ENCODE measurements at regions not wholly inside any gene's neighbourhood (a gene's known extent, or its start where the extent isn't known, plus 50 kb on each side); places are given as distances from the start of the nearest gene placed in this dataset.

GRCh38 chr13:99822820-99823219 is 148.7 kb downstream of the ZIC5 start:
- no peak for DNase-seq (ENCODE audit: low read depth)

- no peak for DNase-seq (ENCODE audit: low read depth)
Measured at GRCh38 chr13:99821741-99822140, 149.8 kb downstream of the ZIC5 start.

- DNase-seq (ENCODE audit: low read depth), result no peak
Measured at GRCh38 chr13:99819967-99820366, 151.6 kb downstream of the ZIC5 start.

- DNase-seq (ENCODE audit: low read depth), result peak; percentile 17
Measured at GRCh38 chr13:99816321-99816720, 155.2 kb downstream of the ZIC5 start.

- peak; percentile 20 for DNase-seq (ENCODE audit: low read depth)
Measured at GRCh38 chr13:99813336-99814095, 158.1 kb downstream of the ZIC5 start.

GRCh38 chr13:99812625-99813024 is 158.9 kb downstream of the ZIC5 start:
- DNase-seq (ENCODE audit: low read depth), result peak; percentile 90

GRCh38 chr13:99811067-99811700 is 160.4 kb downstream of the ZIC5 start:
- no peak for DNase-seq (ENCODE audit: low read depth)

- DNase-seq (ENCODE audit: low read depth), result no peak
Measured at GRCh38 chr13:99809926-99810325, 161.6 kb downstream of the ZIC5 start.

- no peak for DNase-seq (ENCODE audit: low read depth)
Measured at GRCh38 chr13:99809496-99809895, 162.1 kb downstream of the ZIC5 start.

- no peak for DNase-seq (ENCODE audit: low read depth)
Measured at GRCh38 chr13:99808786-99809185, 162.8 kb downstream of the ZIC5 start.

- no peak for DNase-seq (ENCODE audit: low read depth)
Measured at GRCh38 chr13:99806671-99807070, 164.9 kb downstream of the ZIC5 start.

- DNase-seq (ENCODE audit: low read depth), result no peak
Measured at GRCh38 chr13:99805361-99805760, 166.2 kb downstream of the ZIC5 start.

GRCh38 chr13:99803141-99803540 is 168.4 kb downstream of the ZIC5 start:
- no peak for DNase-seq (ENCODE audit: low read depth)

- DNase-seq (ENCODE audit: low read depth), result no peak
Measured at GRCh38 chr13:99802416-99802815, 169.2 kb downstream of the ZIC5 start.

GRCh38 chr13:99800951-99801350 is 170.6 kb downstream of the ZIC5 start:
- no peak for DNase-seq (ENCODE audit: low read depth)

- no peak for DNase-seq (ENCODE audit: low read depth)
Measured at GRCh38 chr13:99800011-99800410, 171.6 kb downstream of the ZIC5 start.

- no peak for DNase-seq (ENCODE audit: low read depth)
Measured at GRCh38 chr13:99798756-99799155, 172.8 kb downstream of the ZIC5 start.

GRCh38 chr13:99797691-99798090 is 173.9 kb downstream of the ZIC5 start:
- no peak for DNase-seq (ENCODE audit: low read depth)

GRCh38 chr13:99796175-99796819 is 175.3 kb downstream of the ZIC5 start:
- peak; percentile 61 for DNase-seq (ENCODE audit: low read depth)

- no peak for DNase-seq (ENCODE audit: low read depth)
Measured at GRCh38 chr13:99792079-99792921, 179.3 kb downstream of the ZIC5 start.

- no peak for DNase-seq (ENCODE audit: low read depth)
Measured at GRCh38 chr13:99782669-99783068, 188.9 kb downstream of the ZIC5 start.

GRCh38 chr13:99778500-99778899 is 193.1 kb downstream of the ZIC5 start:
- DNase-seq (ENCODE audit: low read depth), result no peak

Measured in ELR (cell line).